ENCODE measurements at regions not wholly inside any gene's neighbourhood (a gene's known extent, or its start where the extent isn't known, plus 50 kb on each side); places are given as distances from the start of the nearest gene placed in this dataset.

- no peak for TF ChIP-seq POLR2A (IDR thresholded peaks at IDR 0.05)
- TF ChIP-seq CTCF (IDR thresholded peaks at IDR 0.05) = no peak
- no peak for DNase-seq
- Histone ChIP-seq H3K27me3 (peaks cover 0 to 22% (median 0%) of the 10 kb centered on the region in 4 donors), H3K4me3 (no peak overlapping the region), H3K27ac (no peak overlapping the region), H3K9me3 (peaks cover 0 to 12% (median 8%) of the 10 kb centered on the region in 3 donors), H3K36me3 (no peaks in the 10 kb centered on the region), H3K4me1 (no peaks in the 10 kb centered on the region)
- intact Hi-C loops (cut with DNase I) = no loop called here
- WGBS, 2 donors = 17 to 42% methylated on average over 1 of the region's 1 CpG
Measured at GRCh38 chr1:38375035-38375434, 328.4 kb upstream of the POU3F1 start.

DNA sequence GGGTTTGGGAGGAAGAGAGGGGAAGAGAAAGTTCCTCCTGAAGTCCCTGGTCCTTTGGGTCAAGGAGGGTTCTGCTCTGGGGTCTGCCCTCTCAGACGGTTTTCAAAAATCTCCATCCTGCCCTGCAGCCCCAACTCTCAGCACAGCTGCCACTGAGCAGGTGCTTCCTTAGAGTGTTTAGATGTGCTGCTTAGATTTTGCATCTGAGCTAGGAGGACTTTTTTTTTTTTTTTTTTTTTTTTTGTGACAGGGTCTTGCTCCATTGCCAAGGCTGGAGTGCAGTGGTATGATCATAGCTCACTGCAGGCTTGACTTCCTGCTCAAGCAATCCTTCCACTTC lies 324.9 kb upstream of the POU3F1 start:
- Histone ChIP-seq H3K9me3 (peaks cover 0 to 12% (median 8%) of the 10 kb centered on the region in 3 donors), H3K4me3 (no peak overlapping the region), H3K36me3 (no peaks in the 10 kb centered on the region), H3K27ac (no peak overlapping the region), H3K4me1 (no peaks in the 10 kb centered on the region), H3K27me3 (peaks cover 0 to 18% (median 0%) of the 10 kb centered on the region in 4 donors)
- 83 to 89% methylated on average over 1 of the region's 1 CpG for WGBS, 2 donors
- intact Hi-C loops (cut with DNase I) = no loop called here
- no peak for TF ChIP-seq POLR2A (IDR thresholded peaks at IDR 0.05)
- TF ChIP-seq CTCF (IDR thresholded peaks at IDR 0.05) = no peak
- no peak for DNase-seq

- H3K27me3 ChIP-seq = peaks cover 0 to 18% (median 0%) of the 10 kb centered on the region in 4 donors
- DNase-seq = no peak
- no peaks in the 10 kb centered on the region for H3K36me3 ChIP-seq
- 76 to 78% methylated on average over 14 of the region's 14 CpGs for WGBS, 2 donors
- no peaks in the 10 kb centered on the region for H3K4me1 ChIP-seq
- H3K4me3 ChIP-seq = no peak overlapping the region
- H3K27ac ChIP-seq = no peak overlapping the region
- TF ChIP-seq CTCF (IDR thresholded peaks at IDR 0.05) (no peak), POLR2A (IDR thresholded peaks at IDR 0.05) (no peak)
- intact Hi-C loops (cut with DNase I) = no loop called here
- peaks cover 0 to 12% (median 8%) of the 10 kb centered on the region in 3 donors for H3K9me3 ChIP-seq
Measured at GRCh38 chr1:38370716-38371504, 324.3 kb upstream of the POU3F1 start.

DNA sequence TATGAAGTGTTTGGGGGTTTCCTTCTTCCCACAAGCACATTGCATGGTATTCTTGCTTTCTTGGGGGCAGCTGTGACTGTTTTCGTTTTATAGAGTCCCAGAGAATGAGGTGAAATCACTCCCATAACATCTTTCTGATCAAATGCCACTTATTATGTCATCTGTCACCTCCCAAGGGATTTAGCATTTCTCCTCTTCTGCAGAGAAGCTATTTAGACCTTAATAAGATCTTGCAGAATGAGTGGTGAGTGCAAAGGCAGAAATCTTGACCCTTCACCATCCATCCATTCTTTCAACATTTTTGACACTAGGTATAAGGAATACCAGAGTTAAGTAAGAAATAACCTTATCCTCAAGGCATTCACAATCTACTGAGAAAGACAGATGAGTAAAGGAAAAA lies 318.6 kb upstream of the POU3F1 start:
- intact Hi-C loops (cut with DNase I) = no loop called here
- Histone ChIP-seq H3K4me1 (no peaks in the 10 kb centered on the region), H3K27me3 (peaks cover 0 to 7% (median 0%) of the 10 kb centered on the region in 4 donors), H3K36me3 (no peaks in the 10 kb centered on the region), H3K9me3 (no peaks in the 10 kb centered on the region), H3K27ac (no peak overlapping the region), H3K4me3 (no peak overlapping the region)
- TF ChIP-seq POLR2A (IDR thresholded peaks at IDR 0.05) (no peak), CTCF (IDR thresholded peaks at IDR 0.05) (no peak)
- WGBS, 2 donors = 20 to 88% methylated on average over 1 of the region's 1 CpG
- DNase-seq = no peak

- intact Hi-C loops (cut with DNase I) = no loop called here
- TF ChIP-seq POLR2A (IDR thresholded peaks at IDR 0.05) = no peak
- no peak for TF ChIP-seq CTCF (IDR thresholded peaks at IDR 0.05)
- WGBS, 2 donors = 58 to 73% methylated on average over 4 to 6 of the region's 6 CpGs
- Histone ChIP-seq H3K4me3 (no peak overlapping the region), H3K4me1 (no peaks in the 10 kb centered on the region), H3K27me3 (peaks cover 0 to 4% (median 0%) of the 10 kb centered on the region in 4 donors), H3K9me3 (no peaks in the 10 kb centered on the region), H3K36me3 (no peaks in the 10 kb centered on the region), H3K27ac (no peak overlapping the region)
- no peak for DNase-seq
Measured at GRCh38 chr1:38361566-38361965, 315.0 kb upstream of the POU3F1 start.
